H1 (cell line): ENCODE measurements at regions not wholly inside any gene's neighbourhood (a gene's known extent, or its start where the extent isn't known, plus 50 kb on each side); places are given as distances from the start of the nearest gene placed in this dataset.

Source experiments
- CTCF ChIA-PET: fragments of 300-600 bp; sonication (Branson Sonifier 250); formaldehyde crosslinking; loops from one replicate; lab custom pipeline; 2021; ENCODE audit not compliant: partially characterized antibody; lab: Charles Lee
- POLR2A ChIA-PET: fragments of 300-600 bp; sonication (Branson Sonifier 250); formaldehyde crosslinking; loops from one replicate; lab custom pipeline; 2021; ENCODE audit warnings: inconsistent platforms; ENCODE audit not compliant: partially characterized antibody; lab: Charles Lee
- DNase-seq, 2 experiments: peaks; one replicate each; pipeline versions ENCODE4 v3.0.0 to v3.0.0-alpha.2; 2010 to 2022; ENCODE audit warnings: low spot score in 2 of 2, low read depth in 1 of 2, mixed read lengths in 1 of 2
- FAIRE-seq: peaks from 2 replicates; lab custom pipeline; 2011; peaks lifted over from hg19 to GRCh38; lab: Jason Lieb, UNC
- H2AFZ ChIP-seq: 2 replicates; pipeline ENCODE4 v1.8.1; 2012; ENCODE audit warnings: low read length, inconsistent platforms
- H2AK5ac ChIP-seq: 2 replicates; pipeline ENCODE4 v1.6.1; 2013; ENCODE audit warnings: low read depth, low read length
- H2BK120ac ChIP-seq: replicated peaks from 2 replicates; pipeline ENCODE3; 2013; ENCODE audit warnings: low read depth, low read length, inconsistent platforms
- H2BK12ac ChIP-seq: 2 replicates; pipeline ENCODE4 v1.6.1; 2013; ENCODE audit warnings: low read depth, low read length
- H2BK15ac ChIP-seq: 2 replicates; pipeline ENCODE4 v1.6.1; 2013; ENCODE audit warnings: low read length
- H2BK20ac ChIP-seq: 2 replicates; pipeline ENCODE4 v1.6.1; 2013; ENCODE audit warnings: low read length
- H2BK5ac ChIP-seq: 2 replicates; pipeline ENCODE4 v1.6.1; 2013; ENCODE audit warnings: low read depth, low read length
- H3K14ac ChIP-seq: 2 replicates; pipeline ENCODE4 v1.6.1; 2013; ENCODE audit warnings: inconsistent platforms; ENCODE audit not compliant: insufficient read length
- H3K18ac ChIP-seq: 2 replicates; pipeline ENCODE4 v1.6.1; 2013; ENCODE audit warnings: low read length; ENCODE audit errors: extremely low read depth
- H3K23ac ChIP-seq: 2 replicates; pipeline ENCODE4 v1.6.1; 2013; ENCODE audit warnings: inconsistent platforms; ENCODE audit not compliant: insufficient read length
- H3K23me2 ChIP-seq: 2 replicates; pipeline ENCODE4 v1.6.1; 2013; ENCODE audit warnings: low read depth, low read length
- H3K27ac ChIP-seq: 2 replicates; pipeline ENCODE4 v1.6.1; 2011; ENCODE audit warnings: low read depth, low read length, inconsistent platforms
- H3K27me3 ChIP-seq, 4 experiments: replicated peaks in 1 of 4; 1 replicate in 1 of 4; 2 replicates in 3 of 4; pipeline versions ENCODE4 v1.6.1 to v1.8.1; 2011 to 2013; ENCODE audit warnings: low read length in 3 of 4, mild to moderate bottlenecking in 3 of 4, inconsistent platforms in 2 of 4, mixed read lengths in 2 of 4, moderate library complexity in 1 of 4; ENCODE audit not compliant: control insufficient read depth in 3 of 4, insufficient read depth in 3 of 4; ENCODE audit errors: extremely low read depth in 1 of 4
- H3K36me3 ChIP-seq, 4 experiments: 2 replicates each; pipeline versions ENCODE4 v1.6.1 to v1.8.1; 2011 to 2013; ENCODE audit warnings: mild to moderate bottlenecking in 4 of 4, low read length in 3 of 4, moderate library complexity in 2 of 4, control low read depth in 1 of 4, inconsistent platforms in 1 of 4; ENCODE audit not compliant: insufficient read depth in 4 of 4, control insufficient read depth in 2 of 4
- H3K4ac ChIP-seq: replicated peaks from 2 replicates; pipeline ENCODE3; 2013; ENCODE audit warnings: low read length, low read depth, mixed read lengths, inconsistent platforms; ENCODE audit not compliant: insufficient read length
- H3K4me1 ChIP-seq, 4 experiments: replicated peaks in 1 of 4; 1 replicate in 1 of 4; 2 replicates in 3 of 4; pipeline versions ENCODE4 v1.6.1 to v1.8.1; 2011 to 2013; ENCODE audit warnings: low read length in 3 of 4, inconsistent platforms in 2 of 4, mixed read lengths in 1 of 4; ENCODE audit not compliant: insufficient read depth in 4 of 4, control insufficient read depth in 3 of 4
- H3K4me2 ChIP-seq, 2 experiments: 2 replicates each; pipeline versions ENCODE4 v1.6.1 to v1.8.1; 2011 to 2013; ENCODE audit warnings: low read depth in 2 of 2, low read length in 2 of 2, control low read depth in 1 of 2, inconsistent platforms in 1 of 2, mild to moderate bottlenecking in 1 of 2; ENCODE audit not compliant: insufficient read depth in 1 of 2
- H3K4me3 ChIP-seq, 4 experiments: fragments of 200-600, 300-600 bp in 1 of 4; sonication (generic), shearing (Covaris generic), sonication (Bioruptor Twin) in 1 of 4; 2 replicates each; pipeline versions ENCODE4 v1.5.1 to v1.8.1; 2011 to 2016; ENCODE audit warnings: low read length in 4 of 4, low read depth in 3 of 4, control low read depth in 2 of 4, inconsistent platforms in 2 of 4, mild to moderate bottlenecking in 2 of 4, mixed read lengths in 1 of 4, moderate library complexity in 1 of 4; ENCODE audit not compliant: insufficient read depth in 2 of 4; ENCODE audit errors: extremely low read depth in 1 of 4
- H3K56ac ChIP-seq: replicated peaks from 2 replicates; pipeline ENCODE3; 2013; ENCODE audit warnings: low read depth, mild to moderate bottlenecking, mixed read lengths, low read length, inconsistent platforms; ENCODE audit not compliant: insufficient read length
- H3K79me1 ChIP-seq: 2 replicates; pipeline ENCODE4 v1.6.1; 2013; ENCODE audit warnings: low read depth, low read length, control low read depth
- H3K79me2 ChIP-seq, 2 experiments: 2 replicates each; pipeline versions ENCODE4 v1.6.1 to v1.8.1; 2012 to 2013; ENCODE audit warnings: low read length in 2 of 2, mild to moderate bottlenecking in 2 of 2, inconsistent platforms in 1 of 2; ENCODE audit not compliant: insufficient read depth in 2 of 2, control insufficient read depth in 1 of 2
- H3K9ac ChIP-seq, 4 experiments: replicated peaks in 1 of 4; 1 replicate in 1 of 4; 2 replicates in 3 of 4; pipeline versions ENCODE4 v1.6.1 to v1.8.1; 2011 to 2013; ENCODE audit warnings: low read depth in 3 of 4, low read length in 3 of 4, control low read depth in 2 of 4, mild to moderate bottlenecking in 2 of 4, moderate library complexity in 2 of 4, inconsistent platforms in 1 of 4; ENCODE audit errors: extremely low read depth in 1 of 4
- H3K9me3 ChIP-seq, 2 experiments: 2 replicates each; pipeline versions ENCODE4 v1.6.1 to v1.8.1; 2012 to 2013; ENCODE audit warnings: mild to moderate bottlenecking in 2 of 2, moderate library complexity in 2 of 2, control low read depth in 1 of 2, inconsistent platforms in 1 of 2, low read depth in 1 of 2, low read length in 1 of 2, mixed read lengths in 1 of 2; ENCODE audit not compliant: insufficient read depth in 2 of 2
- H4K20me1 ChIP-seq, 2 experiments: replicated peaks in 1 of 2; 2 replicates each; pipeline versions ENCODE3 to v1.8.1; 2011 to 2013; ENCODE audit warnings: inconsistent platforms in 2 of 2, low read length in 2 of 2, mild to moderate bottlenecking in 1 of 2; ENCODE audit not compliant: insufficient read depth in 2 of 2, control insufficient read depth in 1 of 2
- H4K5ac ChIP-seq: 2 replicates; pipeline ENCODE4 v1.6.1; 2013; ENCODE audit warnings: low read length, low read depth, mixed read lengths, inconsistent platforms; ENCODE audit not compliant: insufficient read length
- H4K8ac ChIP-seq: 2 replicates; pipeline ENCODE4 v1.8.0; 2013; ENCODE audit warnings: mild to moderate bottlenecking, moderate library complexity, low read length, inconsistent platforms; ENCODE audit not compliant: insufficient read depth; ENCODE audit errors: extremely low read depth
- H4K91ac ChIP-seq: replicated peaks from 2 replicates; pipeline ENCODE3; 2013; ENCODE audit warnings: low read length, mixed read lengths, inconsistent platforms; ENCODE audit not compliant: insufficient read length
- WGBS, 2 experiments: shearing (Covaris generic) in 1 of 2; methylation state at CpG; one replicate each; pipeline versions ENCODE4 v1.1.6 to v1.1.7; 2013 to 2015; ENCODE audit warnings: low lambda C conversion rate in 2 of 2, mixed read lengths in 2 of 2, inconsistent platforms in 1 of 2, low coverage in 1 of 2, missing lambda C conversion rate in 1 of 2; ENCODE audit not compliant: insufficient replicate concordance in 2 of 2, insufficient coverage in 1 of 2, insufficient read length in 1 of 2; ENCODE audit errors: extremely low coverage in 1 of 2, missing lambda C conversion rate in 1 of 2; 5-methylcytosine and 5-hydroxymethylcytosine counted together

- Histone ChIP-seq H3K9me3 (no peaks in the 10 kb centered on the region), H3K4me2 (no peak overlapping the region), H2BK20ac (no peak overlapping the region), H4K8ac (no peak overlapping the region), H3K18ac (no peak overlapping the region), H3K27ac (no peak overlapping the region), H3K23me2 (no peaks in the 10 kb centered on the region), H3K56ac (no peak overlapping the region), H2AK5ac (no peak overlapping the region), H3K79me1 (no peaks in the 10 kb centered on the region), H2AFZ (no peak overlapping the region), H2BK120ac (no peak overlapping the region), H2BK5ac (no peak overlapping the region), H3K27me3 (no peaks in the 10 kb centered on the region), H4K91ac (no peak overlapping the region), H4K20me1 (no peaks in the 10 kb centered on the region), H3K36me3 (no peaks in the 10 kb centered on the region), H2BK12ac (no peak overlapping the region), H3K4me1 (no peaks in the 10 kb centered on the region), H3K4ac (no peak overlapping the region), H3K4me3 (no peak overlapping the region), H3K79me2 (no peaks in the 10 kb centered on the region), H3K9ac (no peak overlapping the region), H3K23ac (no peak overlapping the region), H2BK15ac (no peak overlapping the region), H4K5ac (no peak overlapping the region), H3K14ac (no peak overlapping the region)
- DNase-seq (no peak), FAIRE-seq (no peak)
- CTCF ChIA-PET, result interaction anchor here (0.7 to 1.2 kb wide), 2 partner anchors 12 to 775 kb away, joined by 3 to 4 read pairs; no protein-coding TSS in a partner anchor
- WGBS, 2 experiments, result 92% methylated on average over 2 of the region's 2 CpGs; no CpG with 5 or more reads in 1 of the 2 experiments
- POLR2A ChIA-PET, result interaction anchor here (1.1 kb wide), 1 partner anchor 17 kb away, joined by 3 read pairs; no protein-coding TSS in a partner anchor
Observed at GRCh38 chr2:129175051-129175450, 804.4 kb upstream of the RAB6C start.
